CD4-positive, alpha-beta T cell treated with Interleukin-4 for 1 hour (primary cell): ENCODE measurements at regions not wholly inside any gene's neighbourhood (a gene's known extent, or its start where the extent isn't known, plus 50 kb on each side); places are given as distances from the start of the nearest gene placed in this dataset.

Experiments
- DNase-seq, 2 donors: peaks; one replicate each; pipeline ENCODE4 v3.0.0-alpha.2; 2020 to 2022

GRCh38 chr3:27590437-27591298 is 106.5 kb upstream of the SLC4A7 start:
- DNase-seq, result peak; percentile 41 to 54

GRCh38 chr3:27589795-27590194 is 105.6 kb upstream of the SLC4A7 start:
- no peak for DNase-seq

DNA sequence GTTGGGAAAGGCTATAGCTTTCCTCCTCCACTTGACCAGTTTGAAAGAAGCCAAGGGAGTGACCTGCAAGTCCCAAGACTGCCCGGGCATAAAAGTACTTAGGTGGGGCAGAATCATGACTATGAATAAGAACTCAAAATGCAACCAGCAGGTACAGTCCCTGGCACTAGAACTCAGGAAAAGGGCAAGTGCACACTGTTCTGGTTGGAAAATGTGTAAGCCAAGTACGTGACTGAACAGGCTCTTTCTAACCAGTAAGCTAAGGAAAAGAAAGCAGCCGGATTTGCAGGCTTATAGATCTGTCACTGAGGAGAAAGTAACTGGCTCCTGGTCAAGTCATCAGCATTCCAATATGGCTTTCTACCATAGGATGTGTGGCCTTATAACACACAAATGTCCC is 101.2 kb upstream of the SLC4A7 start:
- no peak for DNase-seq

- DNase-seq, result no peak
Observed at GRCh38 chr3:27584874-27585273, 100.7 kb upstream of the SLC4A7 start.

DNA sequence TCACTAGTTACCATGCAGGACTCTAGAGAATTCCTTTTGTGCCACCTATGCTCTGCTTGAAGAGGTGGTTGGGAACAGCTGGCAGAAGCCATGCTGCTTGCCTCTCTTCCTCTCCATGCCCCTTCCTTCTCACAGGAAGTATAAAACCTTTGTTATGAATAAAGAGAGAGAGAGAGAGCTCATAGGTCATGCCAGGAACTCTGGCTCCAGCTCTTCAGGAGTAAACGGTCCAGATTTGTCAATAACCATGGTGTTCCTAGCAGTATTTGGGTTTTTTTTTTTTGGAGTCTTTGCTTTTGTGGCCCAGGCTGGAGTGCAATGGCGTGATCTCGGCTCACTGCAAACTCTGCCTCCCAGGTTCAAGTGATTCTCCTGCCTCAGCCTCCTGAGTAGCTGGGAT is 97.7 kb upstream of the SLC4A7 start:
- no peak for DNase-seq

DNA sequence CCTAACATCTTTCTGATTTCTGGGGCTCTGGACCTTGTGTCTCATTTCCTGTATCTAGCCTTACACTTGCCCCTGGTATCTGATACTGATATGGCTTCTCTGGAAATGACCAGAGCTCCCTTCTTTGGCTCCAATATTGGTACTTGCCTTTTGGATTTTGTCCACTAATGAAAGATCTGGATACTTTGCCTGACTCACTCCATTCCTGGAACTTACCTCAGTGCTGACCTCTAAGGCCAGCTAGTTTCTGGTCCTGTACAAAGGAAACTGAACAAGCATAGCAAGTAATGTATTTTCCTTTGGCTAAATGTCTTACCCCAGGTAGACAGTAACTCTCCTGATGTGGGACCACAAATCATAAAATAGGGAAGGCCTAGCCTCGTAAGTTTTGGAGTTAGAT is 93.8 kb upstream of the SLC4A7 start:
- DNase-seq, result no peak

DNA sequence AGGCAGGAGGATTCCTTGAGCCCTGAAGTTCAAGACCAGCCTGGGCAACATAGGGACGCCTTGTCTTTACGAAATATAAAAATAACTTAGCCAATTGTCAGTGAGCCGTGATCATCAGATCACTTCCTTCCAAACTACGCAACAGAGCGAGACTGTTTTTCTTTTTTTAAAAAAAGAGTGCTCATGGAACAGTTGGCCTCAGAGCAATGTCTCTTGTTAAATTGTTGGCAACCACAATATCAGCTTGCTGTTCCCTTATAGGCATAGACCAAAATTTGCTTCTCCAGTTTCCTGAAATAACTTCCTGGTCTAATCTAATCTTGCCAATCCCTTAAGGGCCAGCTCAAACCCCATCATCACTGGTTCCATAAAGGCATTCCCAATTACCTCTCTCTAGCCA is 93.3 kb upstream of the SLC4A7 start:
- DNase-seq, result no peak

- no peak for DNase-seq
Observed at GRCh38 chr3:27576171-27576570, 92.0 kb upstream of the SLC4A7 start.

DNA sequence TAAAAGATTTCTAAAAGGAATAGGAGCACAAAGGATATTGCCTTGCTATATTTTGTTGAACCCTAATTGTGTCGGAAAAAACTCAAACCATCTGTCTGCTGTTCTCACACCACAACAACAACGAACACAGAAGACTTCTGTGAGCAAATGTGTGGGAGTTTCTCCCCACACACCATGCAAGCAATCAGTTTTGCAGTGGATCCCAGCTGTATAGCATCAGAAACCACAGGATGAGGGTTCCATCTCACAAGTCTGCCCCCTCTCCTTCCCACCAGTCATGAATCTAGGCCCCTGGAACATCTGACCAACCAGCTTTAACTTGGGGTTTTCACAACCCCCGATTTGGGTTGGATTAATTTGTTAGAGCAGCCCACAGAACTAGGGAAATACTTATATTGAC is 91.3 kb upstream of the SLC4A7 start:
- DNase-seq, result no peak

- no peak for DNase-seq
Observed at GRCh38 chr3:27574438-27574795, 90.2 kb upstream of the SLC4A7 start.

- no peak for DNase-seq
Observed at GRCh38 chr3:27573780-27574437, 89.7 kb upstream of the SLC4A7 start.

DNA sequence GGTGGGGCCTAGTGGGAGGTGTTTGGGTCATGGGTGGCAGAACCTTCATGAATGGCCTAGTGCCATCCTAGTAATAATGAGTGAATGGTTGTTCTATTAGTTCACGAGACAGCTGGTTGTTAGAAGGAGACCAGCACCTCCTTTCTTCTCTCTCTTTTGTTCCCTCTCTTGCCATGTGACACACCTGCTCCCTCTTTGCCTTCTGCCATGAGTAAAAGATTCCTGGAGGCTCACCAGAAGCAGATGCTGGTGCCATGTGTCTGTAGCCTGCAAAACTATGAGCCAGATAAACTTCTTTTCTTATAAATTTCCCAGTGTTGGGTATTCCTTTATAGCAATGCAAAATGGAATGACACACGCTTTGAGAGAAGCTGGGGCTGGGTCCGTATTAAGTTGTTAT is 89.0 kb upstream of the SLC4A7 start:
- no peak for DNase-seq

DNA sequence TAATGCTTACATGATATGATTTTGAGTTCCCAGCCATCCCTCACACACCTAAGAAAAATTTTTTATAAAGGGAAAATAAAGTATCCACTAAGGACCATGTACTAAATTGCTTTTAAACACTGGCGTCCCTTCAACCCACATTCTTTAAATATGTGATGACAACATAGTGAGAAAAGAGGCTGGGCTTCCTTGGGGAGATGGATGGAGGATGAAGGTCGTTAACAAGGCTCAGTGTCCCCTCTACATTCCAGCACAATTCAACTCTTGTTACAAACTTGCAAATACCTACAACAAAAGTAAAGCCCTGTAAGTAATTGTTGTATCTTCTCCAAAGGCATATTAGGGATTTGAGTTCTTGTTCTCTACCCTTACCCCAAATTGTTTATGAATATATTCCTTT is 87.2 kb upstream of the SLC4A7 start:
- DNase-seq, result no peak

GRCh38 chr3:27570421-27571106 is 86.4 kb upstream of the SLC4A7 start:
- no peak for DNase-seq

DNA sequence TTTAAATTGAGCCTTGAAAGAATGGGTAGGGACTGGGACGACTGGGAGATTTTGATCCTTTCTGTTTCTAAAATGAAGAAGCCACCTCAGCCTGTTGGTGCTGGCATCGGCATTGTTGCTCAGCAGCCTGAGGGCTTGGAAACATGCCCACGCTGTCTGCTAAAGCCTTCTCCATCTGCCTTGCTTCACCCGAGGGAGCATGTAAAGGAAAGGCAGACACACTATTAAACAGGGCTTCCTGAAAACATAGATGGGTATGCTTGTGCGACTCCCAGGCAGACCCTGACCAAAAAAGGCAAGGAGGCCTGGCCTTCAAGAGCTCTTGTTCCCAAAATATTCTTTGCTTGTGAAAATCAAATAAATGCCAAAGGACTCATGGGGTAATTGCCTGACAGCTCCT is 84.2 kb upstream of the SLC4A7 start:
- DNase-seq, result no peak

DNA sequence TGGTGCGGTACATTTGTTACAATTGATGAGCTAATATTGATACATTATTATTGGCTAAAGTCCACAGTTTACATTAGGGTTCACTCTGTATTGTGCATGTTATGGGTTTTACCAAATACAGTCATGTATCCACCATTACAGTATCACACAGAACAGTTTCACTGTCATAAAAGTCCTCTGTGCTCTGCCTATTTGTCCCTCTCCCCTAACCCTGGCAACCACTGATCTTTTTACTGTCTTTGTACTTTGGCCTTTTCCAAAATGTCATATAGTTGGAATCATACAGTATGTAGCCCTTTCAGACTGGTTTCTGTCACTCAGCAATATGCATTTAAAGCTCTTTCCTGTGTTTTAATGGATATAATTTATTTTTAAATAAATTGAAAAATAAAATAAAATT is 83.1 kb upstream of the SLC4A7 start:
- DNase-seq, result no peak

- no peak for DNase-seq
Observed at GRCh38 chr3:27565201-27565852, 81.1 kb upstream of the SLC4A7 start.

DNA sequence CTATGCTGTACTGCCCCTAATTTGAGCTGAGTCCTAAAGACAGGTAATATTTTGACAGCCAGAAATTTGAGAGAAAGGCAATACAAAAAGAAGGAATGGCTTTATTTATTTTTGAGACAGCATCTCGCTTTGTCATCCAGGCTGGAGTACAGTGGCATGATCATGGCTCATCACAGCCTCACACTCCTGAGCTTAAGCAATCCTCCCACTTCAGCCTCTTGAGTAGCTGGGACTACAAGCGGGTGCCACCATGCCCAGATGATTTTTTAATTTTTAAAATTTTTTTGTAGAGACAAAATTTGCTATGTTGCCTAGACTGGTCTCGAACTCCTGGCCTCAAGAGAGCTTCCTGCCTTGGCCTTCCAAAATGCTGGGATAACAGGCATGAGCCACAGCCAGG is 77.4 kb upstream of the SLC4A7 start:
- DNase-seq, result no peak

DNA sequence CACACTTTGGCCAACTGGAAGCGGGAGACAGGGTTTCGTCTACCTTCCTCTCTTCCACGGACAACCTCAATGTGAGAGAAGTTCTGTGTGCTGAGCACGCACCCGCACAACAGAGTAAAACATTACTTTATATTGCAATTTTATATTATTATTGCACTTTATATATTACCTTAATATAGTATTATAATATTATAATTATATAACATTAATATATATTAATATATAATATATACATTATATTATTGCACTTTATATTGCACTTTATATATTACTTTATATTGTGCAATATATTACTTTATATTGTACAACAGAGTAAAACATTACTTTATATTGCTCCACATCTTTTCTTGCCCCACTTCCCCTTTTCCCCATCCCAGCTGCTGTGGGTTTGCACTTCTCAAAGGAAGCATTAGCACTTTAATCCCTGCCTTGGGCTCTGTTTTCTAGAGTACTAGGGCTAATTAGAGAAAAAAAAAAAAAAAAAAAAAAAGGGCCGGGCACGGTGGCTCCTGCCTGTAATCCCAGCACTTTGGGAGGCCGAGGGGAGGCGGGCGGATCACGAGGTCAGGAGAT is 76.4 kb upstream of the SLC4A7 start:
- DNase-seq, result peak in 1 of 2 donors; percentile 41

- no peak for DNase-seq
Observed at GRCh38 chr3:27559835-27560234, 75.7 kb upstream of the SLC4A7 start.

DNA sequence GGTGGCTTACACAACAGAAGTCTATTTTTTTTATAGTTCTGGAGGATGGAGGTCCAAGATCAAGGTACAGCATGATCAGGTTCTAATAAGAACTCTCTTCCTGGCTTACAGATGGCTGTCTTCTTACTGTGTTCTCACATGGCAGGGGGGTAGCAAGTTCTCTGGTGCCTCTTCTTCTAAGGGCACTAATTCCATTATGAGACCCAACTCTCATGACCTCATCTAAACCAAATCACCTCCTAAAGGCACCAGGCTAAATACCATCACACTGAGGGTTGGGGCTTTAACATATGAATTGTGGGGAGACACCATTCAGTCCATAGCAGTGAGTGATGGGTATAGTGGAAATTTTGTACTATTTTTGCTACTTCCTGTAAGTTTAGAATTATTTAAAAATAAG is 75.2 kb upstream of the SLC4A7 start:
- DNase-seq, result no peak

DNA sequence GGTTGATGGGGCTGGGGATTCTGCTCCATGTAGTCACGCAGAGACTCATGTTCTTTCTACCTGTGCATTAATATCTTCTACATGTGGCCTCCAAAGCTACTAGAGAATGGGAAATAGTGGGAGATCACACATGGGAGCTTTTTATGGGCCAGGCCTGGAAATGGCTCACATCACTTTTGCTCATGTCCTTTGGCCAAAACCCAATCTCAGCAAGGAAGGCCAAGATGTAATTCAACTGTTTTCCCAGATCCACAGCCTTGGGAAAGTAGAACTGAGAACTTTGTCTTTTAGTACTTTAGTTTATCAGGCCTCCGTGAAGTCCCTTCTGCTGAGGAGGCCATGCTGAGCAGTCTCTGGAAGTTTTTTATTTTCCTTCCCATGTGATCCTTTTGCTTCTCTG is 73.2 kb upstream of the SLC4A7 start:
- no peak for DNase-seq

GRCh38 chr3:27556887-27557286 is 72.7 kb upstream of the SLC4A7 start:
- DNase-seq, result no peak
